Brain microvascular endothelial cell (primary cell): ENCODE measurements at regions not wholly inside any gene's neighbourhood (a gene's known extent, or its start where the extent isn't known, plus 50 kb on each side); places are given as distances from the start of the nearest gene placed in this dataset.

Experiments
- DNase-seq: peaks from one replicate; pipeline ENCODE4 v3.0.0-alpha.2; 2020
- H3K27ac ChIP-seq: fragments of 250-450 bp; sonication (Bioruptor Pico); 2 replicates; pipeline ENCODE4 v1.5.1; 2020; ENCODE audit warnings: mild to moderate bottlenecking, moderate library complexity
- H3K27me3 ChIP-seq: fragments of 250-450 bp; sonication (Bioruptor Pico); replicated peaks from 2 replicates; pipeline ENCODE4 v1.5.1; 2020; ENCODE audit warnings: mild to moderate bottlenecking
- H3K36me3 ChIP-seq: fragments of 250-450 bp; sonication (Bioruptor Pico); replicated peaks from 2 replicates; pipeline ENCODE4 v1.5.1; 2020; ENCODE audit warnings: mild to moderate bottlenecking
- H3K4me3 ChIP-seq: 2 replicates; pipeline ENCODE4 v1.5.1; 2011; ENCODE audit warnings: low read depth, mild to moderate bottlenecking, control low read depth, low read length, moderate library complexity
- in situ Hi-C: cut with HindIII; loops from 2 replicates; pipeline ENCODE4 v1.10.0; 2017; ENCODE audit warnings: low sequenced_read_pairs, low pct_ligation_motif_present
- TF ChIP-seq, protein P1 (sequence below): IDR thresholded peaks from 2 replicates; pipeline ENCODE4 v1.5.1; 2011; ENCODE audit warnings: low read depth, mild to moderate bottlenecking, moderate library complexity, low read length, control low read depth, inconsistent platforms; ENCODE audit errors: missing control alignments

DNA sequence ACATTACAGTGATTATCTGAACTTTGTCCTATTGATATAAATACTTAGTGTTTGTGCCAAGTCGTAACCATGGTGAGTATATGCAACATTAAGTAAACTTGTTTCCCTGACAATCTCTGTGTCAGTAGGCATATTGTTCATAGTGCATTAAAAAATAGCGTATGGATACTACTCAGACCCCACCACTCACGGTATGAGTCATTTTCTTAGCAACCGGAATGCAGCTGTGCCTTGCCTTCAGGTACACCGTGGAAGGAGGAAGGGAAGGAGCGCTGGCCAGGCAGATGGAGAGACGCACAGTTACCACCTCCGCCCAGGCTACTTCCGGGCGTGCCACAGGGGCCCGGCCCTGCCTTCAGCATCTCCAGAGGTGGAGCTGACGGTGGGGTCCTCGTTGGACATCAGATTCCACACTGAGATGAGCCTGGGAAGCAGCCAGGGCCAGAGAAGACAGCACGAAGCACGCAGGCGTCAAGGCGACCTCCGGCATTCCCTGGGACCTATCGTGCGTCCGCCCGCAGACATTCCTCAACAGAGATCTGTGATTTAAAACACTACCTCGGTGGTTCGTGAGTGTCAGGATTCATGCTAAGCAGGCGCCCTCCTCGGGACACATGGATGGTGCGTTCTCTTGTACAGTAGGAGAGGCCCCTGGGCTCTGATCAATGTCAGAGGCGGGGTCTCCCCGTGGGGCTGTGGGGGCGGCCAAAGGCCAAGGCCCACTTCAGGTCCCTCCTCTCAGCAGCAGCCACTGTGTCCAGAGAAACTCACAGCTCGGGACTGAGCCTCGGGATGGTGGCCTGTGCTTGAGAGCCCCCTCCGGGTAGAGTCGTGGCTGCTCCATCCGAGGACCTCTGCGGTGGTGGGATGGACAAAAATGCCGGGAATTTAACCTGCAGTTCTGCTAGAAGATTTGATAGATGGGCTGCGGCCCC lies 82.2 kb upstream of the HDAC4 start:
- no peak for DNase-seq
- no peak overlapping the region for H3K4me3 ChIP-seq
- H3K27ac ChIP-seq, result no peak overlapping the region
- in situ Hi-C loops, result no loop called here
- no peaks in the 10 kb centered on the region for H3K27me3 ChIP-seq
- TF ChIP-seq, protein P1, sequence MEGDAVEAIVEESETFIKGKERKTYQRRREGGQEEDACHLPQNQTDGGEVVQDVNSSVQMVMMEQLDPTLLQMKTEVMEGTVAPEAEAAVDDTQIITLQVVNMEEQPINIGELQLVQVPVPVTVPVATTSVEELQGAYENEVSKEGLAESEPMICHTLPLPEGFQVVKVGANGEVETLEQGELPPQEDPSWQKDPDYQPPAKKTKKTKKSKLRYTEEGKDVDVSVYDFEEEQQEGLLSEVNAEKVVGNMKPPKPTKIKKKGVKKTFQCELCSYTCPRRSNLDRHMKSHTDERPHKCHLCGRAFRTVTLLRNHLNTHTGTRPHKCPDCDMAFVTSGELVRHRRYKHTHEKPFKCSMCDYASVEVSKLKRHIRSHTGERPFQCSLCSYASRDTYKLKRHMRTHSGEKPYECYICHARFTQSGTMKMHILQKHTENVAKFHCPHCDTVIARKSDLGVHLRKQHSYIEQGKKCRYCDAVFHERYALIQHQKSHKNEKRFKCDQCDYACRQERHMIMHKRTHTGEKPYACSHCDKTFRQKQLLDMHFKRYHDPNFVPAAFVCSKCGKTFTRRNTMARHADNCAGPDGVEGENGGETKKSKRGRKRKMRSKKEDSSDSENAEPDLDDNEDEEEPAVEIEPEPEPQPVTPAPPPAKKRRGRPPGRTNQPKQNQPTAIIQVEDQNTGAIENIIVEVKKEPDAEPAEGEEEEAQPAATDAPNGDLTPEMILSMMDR, result no peak
- H3K36me3 ChIP-seq, result no peaks in the 10 kb centered on the region

DNA sequence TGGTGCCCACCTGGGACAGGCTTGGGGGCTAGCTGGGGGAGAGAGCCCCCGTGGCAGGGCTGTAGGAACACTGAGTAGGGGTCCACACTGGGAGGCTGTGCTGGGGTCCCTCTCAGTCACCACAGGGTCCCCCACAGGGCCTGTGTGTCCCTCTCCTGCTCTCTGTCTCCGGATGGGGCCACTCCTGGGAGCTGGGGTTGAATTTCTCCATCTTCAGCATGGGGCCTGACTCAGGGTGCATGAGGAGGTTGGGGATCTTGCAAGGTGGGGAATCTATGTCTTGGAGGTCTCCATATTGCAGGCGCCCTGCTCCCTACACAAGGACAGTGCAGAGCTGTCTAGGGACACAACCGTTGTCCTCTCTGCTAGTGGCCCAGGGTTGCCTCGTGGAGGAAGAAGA lies 78.7 kb upstream of the HDAC4 start:
- no peaks in the 10 kb centered on the region for H3K27me3 ChIP-seq
- in situ Hi-C loops, result no loop called here

DNA sequence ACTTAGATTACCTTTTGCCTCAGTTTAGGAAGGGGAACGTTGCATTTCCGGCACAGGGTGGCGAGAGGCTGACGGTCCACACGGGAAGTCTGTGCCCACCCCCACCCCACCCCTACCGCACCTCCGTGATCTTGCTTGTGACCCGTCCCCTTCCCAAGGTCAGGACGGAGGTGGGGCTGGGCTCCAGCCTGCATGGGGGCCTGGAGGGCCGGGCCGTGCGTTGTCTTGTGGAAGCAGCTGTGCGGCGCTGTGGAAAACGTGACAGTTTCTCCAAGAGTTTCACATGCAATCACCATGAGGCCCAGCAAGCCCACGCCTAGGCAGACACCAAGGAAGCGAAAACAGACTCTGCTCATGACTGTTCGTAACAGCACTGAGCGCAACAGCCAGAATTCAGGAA lies 76.8 kb upstream of the HDAC4 start:
- Histone ChIP-seq H3K4me3 (no peak overlapping the region), H3K27me3 (no peaks in the 10 kb centered on the region), H3K27ac (no peak overlapping the region), H3K36me3 (no peaks in the 10 kb centered on the region)
- in situ Hi-C loops, result no loop called here
- DNase-seq, result no peak
- TF ChIP-seq, protein P1, result no peak

More for the DNA sequence above, 78.7 kb upstream of the HDAC4 start:
- no peak for DNase-seq
- TF ChIP-seq, protein P1, result no peak
- Histone ChIP-seq H3K4me3 (no peak overlapping the region), H3K36me3 (no peaks in the 10 kb centered on the region), H3K27ac (no peak overlapping the region)

DNA sequence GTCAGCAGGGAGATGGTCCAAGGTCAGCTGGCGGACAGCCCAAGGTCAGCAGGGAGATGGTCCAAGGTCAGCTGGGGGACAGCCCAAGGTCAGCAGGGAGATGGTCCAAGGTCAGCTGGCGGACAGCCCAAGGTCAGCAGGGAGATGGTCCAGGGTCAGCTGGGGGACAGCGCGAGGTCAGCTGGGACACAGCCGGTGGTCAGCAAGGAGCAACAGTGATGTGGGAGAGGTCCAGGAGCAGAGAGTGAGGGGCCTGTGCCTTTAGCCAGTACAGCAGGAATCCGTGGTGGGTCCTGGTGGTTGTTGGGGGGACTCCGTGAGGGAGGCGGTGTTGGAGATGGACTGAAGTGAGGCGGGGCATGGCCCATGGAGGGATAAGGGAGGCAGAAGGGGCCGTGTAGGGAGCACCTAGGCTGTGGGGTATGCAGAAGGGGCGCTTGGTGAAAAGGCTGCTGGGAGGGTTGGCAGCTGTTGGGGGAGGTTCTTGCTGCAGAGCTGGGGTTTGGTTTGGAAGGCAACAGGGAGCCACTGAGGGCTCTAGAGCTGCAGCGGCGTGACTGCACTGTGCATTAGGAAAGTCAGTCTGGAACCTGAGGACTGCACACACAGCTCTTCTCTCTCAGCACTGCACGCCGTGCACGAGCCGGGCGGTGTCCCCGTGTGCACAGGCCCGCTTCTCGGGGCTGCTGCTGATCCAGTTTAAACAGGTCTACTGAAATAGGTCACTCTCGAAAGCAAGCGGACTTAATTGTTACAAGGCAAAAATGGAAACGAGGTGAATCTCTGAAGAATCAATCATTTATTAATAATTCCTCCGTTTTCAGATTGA lies 76.2 kb upstream of the HDAC4 start:
- H3K27ac ChIP-seq, result no peak overlapping the region
- no peak overlapping the region for H3K4me3 ChIP-seq
- in situ Hi-C loops, result no loop called here
- no peaks in the 10 kb centered on the region for H3K36me3 ChIP-seq
- TF ChIP-seq, protein P1, result no peak
- H3K27me3 ChIP-seq, result no peaks in the 10 kb centered on the region
- no peak for DNase-seq

DNA sequence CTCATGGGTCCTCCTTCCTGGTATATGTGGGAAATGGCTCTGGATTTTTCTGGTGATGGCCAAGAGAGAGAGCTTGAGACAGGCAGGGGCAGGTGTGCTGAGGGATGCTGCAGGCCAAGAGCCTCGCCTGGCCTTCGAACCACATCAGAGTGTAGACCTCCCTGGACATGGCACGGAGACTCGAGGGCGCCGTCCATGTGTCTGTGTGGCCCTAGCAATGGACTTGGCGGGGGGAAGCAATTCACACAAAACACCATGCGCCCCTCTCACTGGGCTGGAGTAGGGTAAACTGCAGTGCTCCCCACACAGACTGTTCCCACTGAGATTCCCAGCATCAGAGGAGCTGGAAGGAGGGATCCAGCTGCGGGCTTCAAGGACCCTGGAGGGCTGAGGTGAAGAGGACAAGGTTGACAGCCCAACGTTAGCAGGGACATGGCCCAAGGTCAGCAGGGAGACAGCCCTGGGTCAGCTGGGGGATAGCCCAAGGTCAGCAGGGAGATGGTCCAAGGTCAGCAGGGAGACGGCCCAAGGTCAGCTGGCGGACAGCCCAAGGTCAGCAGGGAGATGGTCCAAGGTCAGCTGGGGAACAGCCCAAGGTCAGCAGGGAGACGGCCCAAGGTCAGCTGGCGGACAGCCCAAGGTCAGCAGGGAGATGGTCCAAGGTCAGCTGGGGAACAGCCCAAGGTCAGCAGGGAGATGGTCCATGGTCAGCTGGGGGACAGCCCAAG lies 75.4 kb upstream of the HDAC4 start:
- no peak overlapping the region for H3K4me3 ChIP-seq
- TF ChIP-seq, protein P1, result no peak
- no peak for DNase-seq
- no peak overlapping the region for H3K27ac ChIP-seq
- no peaks in the 10 kb centered on the region for H3K36me3 ChIP-seq
- H3K27me3 ChIP-seq, result no peaks in the 10 kb centered on the region
- in situ Hi-C loops, result no loop called here
